ENCODE measurements at regions not wholly inside any gene's neighbourhood (a gene's known extent, or its start where the extent isn't known, plus 50 kb on each side); places are given as distances from the start of the nearest gene placed in this dataset.

- Histone ChIP-seq H3K36me3 (no peaks in the 10 kb centered on the region), H3K4me1 (no peaks in the 10 kb centered on the region), H3K27me3 (peaks cover 18% of the 10 kb centered on the region), H3K27ac (no peak overlapping the region), H3K9me3 (no peaks in the 10 kb centered on the region), H3K4me3 (no peak overlapping the region)
- WGBS, 2 donors (ENCODE audit: low coverage in 1 of 2), result 66 to 76% methylated on average over 3 to 4 of the region's 4 CpGs
- ATAC-seq, result no peak
- no peak for TF ChIP-seq POLR2A (IDR thresholded peaks at IDR 0.05)
- TF ChIP-seq, protein P1, sequence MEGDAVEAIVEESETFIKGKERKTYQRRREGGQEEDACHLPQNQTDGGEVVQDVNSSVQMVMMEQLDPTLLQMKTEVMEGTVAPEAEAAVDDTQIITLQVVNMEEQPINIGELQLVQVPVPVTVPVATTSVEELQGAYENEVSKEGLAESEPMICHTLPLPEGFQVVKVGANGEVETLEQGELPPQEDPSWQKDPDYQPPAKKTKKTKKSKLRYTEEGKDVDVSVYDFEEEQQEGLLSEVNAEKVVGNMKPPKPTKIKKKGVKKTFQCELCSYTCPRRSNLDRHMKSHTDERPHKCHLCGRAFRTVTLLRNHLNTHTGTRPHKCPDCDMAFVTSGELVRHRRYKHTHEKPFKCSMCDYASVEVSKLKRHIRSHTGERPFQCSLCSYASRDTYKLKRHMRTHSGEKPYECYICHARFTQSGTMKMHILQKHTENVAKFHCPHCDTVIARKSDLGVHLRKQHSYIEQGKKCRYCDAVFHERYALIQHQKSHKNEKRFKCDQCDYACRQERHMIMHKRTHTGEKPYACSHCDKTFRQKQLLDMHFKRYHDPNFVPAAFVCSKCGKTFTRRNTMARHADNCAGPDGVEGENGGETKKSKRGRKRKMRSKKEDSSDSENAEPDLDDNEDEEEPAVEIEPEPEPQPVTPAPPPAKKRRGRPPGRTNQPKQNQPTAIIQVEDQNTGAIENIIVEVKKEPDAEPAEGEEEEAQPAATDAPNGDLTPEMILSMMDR (IDR thresholded peaks at IDR 0.05), result no peak
- TF ChIP-seq EP300 (IDR thresholded peaks at IDR 0.05), result no peak
- TF ChIP-seq POLR2AphosphoS5 (IDR thresholded peaks at IDR 0.05), result no peak
Observed at GRCh38 chr11:114785820-114786219, 107.5 kb downstream of the NXPE2 start.

GRCh38 chr11:114787126-114787525, 108.8 kb downstream of the NXPE2 start:
- H3K27ac ChIP-seq, result no peak overlapping the region
- H3K36me3 ChIP-seq, result no peaks in the 10 kb centered on the region
- peaks cover 18% of the 10 kb centered on the region for H3K27me3 ChIP-seq
- ATAC-seq, result no peak
- no peaks in the 10 kb centered on the region for H3K4me1 ChIP-seq
- WGBS, 2 donors (ENCODE audit: low coverage in 1 of 2), result 53 to 59% methylated on average over 6 to 8 of the region's 8 CpGs
- no peak overlapping the region for H3K4me3 ChIP-seq
- TF ChIP-seq POLR2AphosphoS5 (IDR thresholded peaks at IDR 0.05) (no peak), POLR2A (IDR thresholded peaks at IDR 0.05) (no peak), EP300 (IDR thresholded peaks at IDR 0.05) (no peak)
- TF ChIP-seq, protein P1 (IDR thresholded peaks at IDR 0.05), result no peak
- no peaks in the 10 kb centered on the region for H3K9me3 ChIP-seq

DNA sequence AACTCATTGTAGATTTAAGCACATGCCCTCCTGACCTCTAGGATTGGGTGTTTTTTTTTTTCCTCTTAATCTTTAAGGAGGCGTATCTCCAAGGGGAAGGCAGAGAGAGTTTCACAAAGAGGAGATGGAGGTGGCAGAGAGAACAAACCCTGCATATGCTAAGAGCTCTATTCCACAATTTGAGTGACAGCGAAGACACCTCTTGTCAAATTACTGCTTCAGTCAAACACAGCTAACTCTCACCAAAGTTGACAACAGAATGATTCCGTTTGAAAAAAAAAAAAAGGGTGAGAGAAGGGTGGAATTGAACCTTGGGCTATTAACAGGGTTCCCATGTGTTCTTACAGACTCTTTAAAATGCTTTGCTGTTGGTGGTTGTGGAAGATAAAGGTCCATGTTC, 112.6 kb downstream of the NXPE2 start:
- Histone ChIP-seq H3K4me3 (no peak overlapping the region), H3K27me3 (peaks cover 18% of the 10 kb centered on the region), H3K36me3 (no peaks in the 10 kb centered on the region), H3K27ac (no peak overlapping the region), H3K9me3 (no peaks in the 10 kb centered on the region), H3K4me1 (no peaks in the 10 kb centered on the region)
- no peak for TF ChIP-seq POLR2A (IDR thresholded peaks at IDR 0.05)
- no peak for TF ChIP-seq POLR2AphosphoS5 (IDR thresholded peaks at IDR 0.05)
- TF ChIP-seq, protein P1 (IDR thresholded peaks at IDR 0.05), result no peak
- no peak for TF ChIP-seq EP300 (IDR thresholded peaks at IDR 0.05)
- WGBS, 2 donors (ENCODE audit: low coverage in 1 of 2), result 38 to 69% methylated on average over 3 of the region's 3 CpGs
- ATAC-seq, result no peak

DNA sequence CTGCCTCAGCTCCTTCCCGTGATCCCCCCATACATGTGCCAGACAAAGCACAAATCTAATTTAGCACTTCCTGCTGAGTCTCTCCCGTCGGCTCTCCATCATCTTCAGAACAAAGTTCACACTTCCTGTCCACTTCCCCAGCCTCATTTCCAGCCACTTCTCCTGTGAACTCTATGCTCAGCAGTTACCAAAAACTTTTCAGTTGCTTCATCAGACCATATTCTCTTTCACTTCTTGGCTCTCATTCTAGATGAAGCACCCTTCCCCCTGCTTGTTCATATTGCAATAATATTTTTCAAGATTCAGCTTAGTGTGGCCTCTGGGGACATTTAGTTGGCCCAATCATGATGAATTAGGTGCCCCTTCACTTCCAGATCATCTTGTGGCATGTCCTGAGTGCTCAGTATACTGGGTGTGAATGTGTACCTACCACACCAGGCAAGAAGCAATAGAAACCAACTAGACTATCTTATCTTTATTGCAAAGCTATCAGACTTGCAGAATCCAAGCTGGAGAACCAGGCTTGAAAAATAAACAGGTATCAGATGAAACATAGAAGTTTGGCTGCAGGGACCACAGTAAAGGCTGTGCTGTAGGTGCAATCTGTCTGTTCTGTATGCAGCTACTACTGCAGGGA, 115.8 kb downstream of the NXPE2 start:
- peaks cover 0 to 9% (median 0%) of the 10 kb centered on the region in 3 donors for H3K4me1 ChIP-seq
- TF ChIP-seq, protein P1 (IDR thresholded peaks at IDR 0.05), result no peak
- no peak for TF ChIP-seq POLR2AphosphoS5 (IDR thresholded peaks at IDR 0.05)
- no peak for TF ChIP-seq POLR2A (IDR thresholded peaks at IDR 0.05)
- no peak for TF ChIP-seq EP300 (IDR thresholded peaks at IDR 0.05)
- no peaks in the 10 kb centered on the region for H3K36me3 ChIP-seq
- 38 to 43% methylated on average over 3 of the region's 3 CpGs for WGBS, 2 donors (ENCODE audit: low coverage in 1 of 2)
- H3K9me3 ChIP-seq, result no peaks in the 10 kb centered on the region
- no peaks in the 10 kb centered on the region for H3K27me3 ChIP-seq
- ATAC-seq, result no peak
- no peak overlapping the region for H3K4me3 ChIP-seq
- no peak overlapping the region for H3K27ac ChIP-seq

- H3K4me1 ChIP-seq, result peaks cover 0 to 9% (median 0%) of the 10 kb centered on the region in 3 donors
- ATAC-seq, result no peak
Observed at GRCh38 chr11:114796954-114797721, 118.8 kb downstream of the NXPE2 start.

More at GRCh38 chr11:114796954-114797721, 118.8 kb downstream of the NXPE2 start:
- no peak overlapping the region for H3K27ac ChIP-seq
- no peaks in the 10 kb centered on the region for H3K9me3 ChIP-seq
- TF ChIP-seq POLR2A (IDR thresholded peaks at IDR 0.05), result no peak
- peak; percentile 48 for TF ChIP-seq POLR2AphosphoS5 (IDR thresholded peaks at IDR 0.05)
- no peak overlapping the region for H3K4me3 ChIP-seq
- WGBS, 2 donors (ENCODE audit: low coverage in 1 of 2), result 27 to 45% methylated on average over 6 to 8 of the region's 9 CpGs
- H3K27me3 ChIP-seq, result no peaks in the 10 kb centered on the region
- H3K36me3 ChIP-seq, result no peaks in the 10 kb centered on the region
